OCI-LY3 (cell line): ENCODE measurements at regions not wholly inside any gene's neighbourhood (a gene's known extent, or its start where the extent isn't known, plus 50 kb on each side); places are given as distances from the start of the nearest gene placed in this dataset.

Source experiments
- EZH2phosphoT487 ChIP-seq: fragments of 200-600 bp; shearing (Covaris generic); IDR thresholded peaks from 2 replicates; pipeline ENCODE4 v1.6.1; 2018; ENCODE audit warnings: antibody characterized with exemption, mixed run types, low read depth
- TF ChIP-seq, protein P1 (sequence below): fragments of 200-600, 300-600 bp; sonication (generic); IDR thresholded peaks from 2 replicates; pipeline ENCODE4 v1.5.1; 2014; ENCODE audit warnings: antibody characterized with exemption, low read length, low read depth

DNA sequence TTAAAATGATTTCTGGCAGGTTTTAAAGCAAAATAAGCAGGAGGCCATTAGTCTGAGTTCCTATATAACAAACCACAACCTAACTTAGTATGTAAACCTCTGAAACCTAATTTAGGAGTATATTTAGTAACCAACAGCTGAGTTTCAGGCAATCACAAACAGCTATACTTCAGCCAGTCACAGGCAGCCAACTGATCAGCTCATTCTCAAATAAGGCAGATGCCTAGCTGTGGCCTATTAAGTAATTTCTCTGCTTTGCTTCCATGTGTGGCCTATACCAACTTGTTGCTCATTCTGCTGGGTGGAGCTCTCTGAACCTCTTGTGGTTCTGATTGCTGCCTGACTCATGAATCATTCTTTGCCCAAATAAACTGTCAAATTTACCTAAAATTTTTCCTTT, 408.9 kb upstream of the FBXO33 start:
- TF ChIP-seq, protein P1, sequence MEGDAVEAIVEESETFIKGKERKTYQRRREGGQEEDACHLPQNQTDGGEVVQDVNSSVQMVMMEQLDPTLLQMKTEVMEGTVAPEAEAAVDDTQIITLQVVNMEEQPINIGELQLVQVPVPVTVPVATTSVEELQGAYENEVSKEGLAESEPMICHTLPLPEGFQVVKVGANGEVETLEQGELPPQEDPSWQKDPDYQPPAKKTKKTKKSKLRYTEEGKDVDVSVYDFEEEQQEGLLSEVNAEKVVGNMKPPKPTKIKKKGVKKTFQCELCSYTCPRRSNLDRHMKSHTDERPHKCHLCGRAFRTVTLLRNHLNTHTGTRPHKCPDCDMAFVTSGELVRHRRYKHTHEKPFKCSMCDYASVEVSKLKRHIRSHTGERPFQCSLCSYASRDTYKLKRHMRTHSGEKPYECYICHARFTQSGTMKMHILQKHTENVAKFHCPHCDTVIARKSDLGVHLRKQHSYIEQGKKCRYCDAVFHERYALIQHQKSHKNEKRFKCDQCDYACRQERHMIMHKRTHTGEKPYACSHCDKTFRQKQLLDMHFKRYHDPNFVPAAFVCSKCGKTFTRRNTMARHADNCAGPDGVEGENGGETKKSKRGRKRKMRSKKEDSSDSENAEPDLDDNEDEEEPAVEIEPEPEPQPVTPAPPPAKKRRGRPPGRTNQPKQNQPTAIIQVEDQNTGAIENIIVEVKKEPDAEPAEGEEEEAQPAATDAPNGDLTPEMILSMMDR: no peak
- no peak for TF ChIP-seq EZH2phosphoT487
